GM18520 (cell line): ENCODE measurements at regions not wholly inside any gene's neighbourhood (a gene's known extent, or its start where the extent isn't known, plus 50 kb on each side); places are given as distances from the start of the nearest gene placed in this dataset.

ENCODE experiments used
- ATAC-seq: cut with Tn5 transposase; IDR thresholded peaks from one replicate; pipeline ENCODE4 v1.9.1; 2021; ENCODE audit not compliant: unreplicated experiment

DNA sequence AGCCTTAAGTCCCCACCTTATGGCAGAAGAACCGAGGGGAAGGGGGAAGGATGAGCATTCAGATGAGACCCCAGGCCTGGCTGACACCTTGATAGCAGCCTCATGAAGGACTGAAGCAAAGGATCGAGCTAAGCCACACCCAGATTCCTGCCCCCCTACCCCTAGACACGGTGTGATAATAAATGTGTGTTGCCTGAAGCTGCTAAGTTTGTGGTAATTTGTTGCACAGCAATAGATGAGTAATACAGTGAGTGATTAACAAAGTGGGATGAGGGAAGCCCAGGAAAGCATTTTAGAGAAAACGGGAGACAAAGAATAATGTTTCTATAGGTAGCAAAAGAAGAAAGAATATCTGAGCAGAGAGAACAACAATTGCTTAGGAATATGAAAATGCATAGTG is 404.2 kb downstream of the MID1IP1 start:
- ATAC-seq = no peak

DNA sequence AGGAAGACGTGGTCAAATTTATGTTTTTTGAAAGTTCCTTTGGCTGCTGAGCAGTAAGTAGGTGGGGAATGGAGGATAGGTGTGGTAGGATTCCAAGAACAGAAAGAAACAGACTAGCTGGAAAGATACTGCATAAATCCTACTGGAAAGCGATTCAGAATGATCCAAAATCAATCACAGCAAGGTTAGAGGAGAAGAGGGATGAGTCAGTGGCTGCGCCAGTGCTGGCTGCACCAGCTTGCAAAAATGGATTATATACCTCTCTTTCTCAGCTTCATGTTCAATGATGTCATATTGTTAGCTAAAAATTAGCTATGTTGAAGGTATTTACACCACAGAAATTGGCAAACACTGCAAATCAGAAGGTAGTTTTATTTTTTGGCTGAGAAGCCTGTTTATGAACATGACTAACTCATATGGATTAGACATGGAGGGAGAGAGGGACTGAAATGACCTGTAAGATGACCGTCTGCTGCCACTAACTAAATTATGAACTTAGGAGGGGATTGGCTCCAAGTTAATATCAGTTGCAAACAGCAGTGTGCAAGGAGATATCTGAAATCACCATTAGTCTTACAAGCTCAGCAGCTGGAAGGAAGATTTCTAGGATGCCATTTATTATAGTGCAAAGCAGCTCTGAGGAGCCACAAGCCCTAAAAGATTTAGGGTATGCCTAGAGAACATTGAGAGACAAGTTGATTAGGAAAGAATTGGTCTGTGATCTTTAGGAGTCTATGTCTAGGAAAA is 405.3 kb downstream of the MID1IP1 start:
- ATAC-seq = no peak

DNA sequence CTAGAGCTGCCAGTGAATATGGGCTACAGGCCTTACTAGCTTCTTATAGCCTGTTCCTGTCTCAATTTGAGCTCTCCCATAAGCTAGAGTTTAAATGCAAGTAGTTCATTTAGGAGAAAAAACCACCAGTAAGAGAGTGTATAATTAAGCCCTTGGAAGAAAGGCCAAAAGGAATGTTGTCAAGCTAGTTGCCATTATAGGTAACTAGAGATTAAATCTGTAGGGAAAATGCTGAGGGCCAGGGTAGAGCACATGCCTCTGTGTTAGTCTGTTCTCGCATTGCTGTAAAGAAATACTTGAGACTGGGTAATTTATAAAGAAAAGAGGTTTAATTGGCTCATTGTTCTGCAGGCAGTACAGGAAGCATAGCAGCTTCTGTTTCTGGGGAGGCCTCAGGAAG is 410.2 kb downstream of the MID1IP1 start:
- ATAC-seq = no peak

- no peak for ATAC-seq
Observed at GRCh38 chrX:39212456-39212855, 411.2 kb downstream of the MID1IP1 start.

GRCh38 chrX:39214387-39215126 is 413.3 kb downstream of the MID1IP1 start:
- no peak for ATAC-seq

DNA sequence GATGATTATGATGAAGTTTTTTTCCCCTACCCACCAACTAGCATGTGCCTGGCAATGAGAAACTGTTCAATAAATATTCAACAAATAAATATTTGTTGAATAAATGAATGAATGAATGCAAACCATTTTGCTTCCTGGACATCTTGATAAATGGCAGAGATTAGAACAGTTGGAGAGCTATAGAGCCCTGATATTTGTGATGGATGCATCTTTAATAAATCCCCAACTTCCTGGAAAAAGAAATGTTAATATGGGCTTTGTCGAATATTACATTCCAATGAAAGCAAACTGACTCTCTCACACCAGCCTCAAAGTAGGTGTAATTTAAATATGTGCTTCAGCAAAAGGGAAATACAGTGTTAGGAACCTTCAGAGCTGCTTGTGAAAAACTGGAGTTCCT is 419.7 kb downstream of the MID1IP1 start:
- ATAC-seq = no peak

GRCh38 chrX:39222346-39223113 is 421.3 kb downstream of the MID1IP1 start:
- no peak for ATAC-seq

GRCh38 chrX:39226251-39226650 is 425.0 kb downstream of the MID1IP1 start:
- no peak for ATAC-seq

DNA sequence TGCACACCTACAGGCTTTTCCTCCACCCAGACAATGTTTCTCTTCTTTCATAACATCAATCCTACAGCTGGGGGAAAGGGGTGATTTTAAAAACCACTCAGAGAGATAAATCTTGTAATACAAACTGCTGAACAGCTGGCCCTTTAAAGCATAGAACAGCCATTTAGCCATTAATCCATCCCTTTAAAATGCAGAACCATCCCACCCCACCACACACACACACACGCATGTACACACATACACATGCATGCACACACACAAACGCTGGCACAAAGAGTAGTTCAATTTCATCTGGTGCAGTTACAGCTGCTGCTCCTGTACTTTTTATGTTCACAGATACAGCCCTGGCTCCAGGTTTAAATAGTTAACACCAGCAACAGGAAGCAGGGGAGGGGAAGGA is 426.1 kb downstream of the MID1IP1 start:
- no peak for ATAC-seq

DNA sequence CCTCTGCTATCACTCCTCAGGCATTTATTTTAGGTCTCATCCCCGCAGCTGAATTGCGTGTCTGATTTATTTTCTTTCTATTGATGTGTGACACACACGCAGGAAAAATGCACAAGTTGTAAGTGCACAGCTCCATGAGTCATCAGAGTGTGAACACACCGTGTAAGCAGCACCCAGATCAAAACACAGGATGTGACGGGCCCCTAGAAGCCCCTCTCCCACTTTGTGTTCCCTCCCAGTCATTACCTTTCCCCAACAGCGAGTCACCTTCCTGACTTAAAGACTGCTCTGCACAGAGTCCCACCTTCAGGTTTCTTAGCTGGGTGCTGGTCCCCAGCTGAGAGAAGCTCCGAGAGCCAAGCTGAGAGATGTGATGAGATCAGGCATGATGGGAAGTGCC is 436.7 kb downstream of the MID1IP1 start:
- ATAC-seq = no peak

DNA sequence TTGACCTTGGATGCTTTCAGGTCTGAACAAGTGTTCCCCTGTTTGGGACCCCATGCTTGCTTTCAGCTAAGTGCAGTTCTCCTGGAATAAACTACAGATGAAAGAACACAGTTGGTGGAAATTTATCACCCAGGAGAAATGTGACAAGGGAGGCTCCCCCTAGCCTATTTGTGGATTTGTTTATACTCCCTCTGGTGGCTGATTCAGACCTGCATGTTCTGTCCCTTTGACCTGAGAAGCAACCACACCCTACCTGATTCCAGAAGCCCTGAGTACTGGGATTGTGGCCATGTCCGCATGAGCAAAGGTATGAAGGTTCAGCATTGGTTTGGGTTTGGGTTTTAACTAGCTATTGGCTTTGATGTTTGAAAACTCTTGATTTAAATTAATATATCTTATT is 440.9 kb downstream of the MID1IP1 start:
- no peak for ATAC-seq

DNA sequence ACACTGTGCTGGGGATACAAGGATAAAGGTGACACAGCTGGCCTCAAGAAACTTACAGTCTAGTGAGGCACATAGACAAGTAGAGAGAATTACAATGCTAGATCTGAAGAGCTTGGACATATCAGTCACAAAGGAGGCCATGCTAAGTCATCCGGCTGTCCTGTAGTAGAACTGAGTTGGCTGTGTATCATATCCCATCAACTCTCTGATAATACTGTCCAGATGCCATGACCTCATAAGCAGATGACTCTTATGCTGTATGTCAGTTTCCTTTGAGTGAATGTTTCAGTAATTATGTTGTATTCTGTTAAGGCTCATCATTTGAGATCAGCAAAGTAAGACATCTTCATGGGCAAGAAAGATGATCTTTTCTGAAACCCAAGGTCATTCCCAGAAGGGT is 442.9 kb downstream of the MID1IP1 start:
- ATAC-seq = no peak

GRCh38 chrX:39245024-39245423 is 443.8 kb downstream of the MID1IP1 start:
- no peak for ATAC-seq

DNA sequence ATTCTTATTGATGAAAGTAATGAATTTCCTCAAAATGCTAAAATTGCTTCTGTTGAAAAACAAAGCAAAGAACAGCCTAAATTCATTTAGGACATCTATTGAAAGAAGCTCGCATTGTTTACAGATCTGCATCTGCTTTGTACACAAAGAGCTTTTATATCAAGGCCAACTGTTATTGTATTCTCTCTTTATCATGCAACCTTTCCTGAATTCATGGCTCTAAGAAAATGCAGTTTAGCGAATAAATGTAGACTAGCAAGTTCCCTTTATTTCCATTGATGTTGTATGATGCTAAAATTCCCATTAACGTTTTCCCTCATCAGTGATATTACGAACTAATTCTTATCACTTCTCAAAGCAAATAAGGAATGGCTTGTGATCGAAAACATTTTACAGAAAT is 446.3 kb downstream of the MID1IP1 start:
- ATAC-seq = no peak

DNA sequence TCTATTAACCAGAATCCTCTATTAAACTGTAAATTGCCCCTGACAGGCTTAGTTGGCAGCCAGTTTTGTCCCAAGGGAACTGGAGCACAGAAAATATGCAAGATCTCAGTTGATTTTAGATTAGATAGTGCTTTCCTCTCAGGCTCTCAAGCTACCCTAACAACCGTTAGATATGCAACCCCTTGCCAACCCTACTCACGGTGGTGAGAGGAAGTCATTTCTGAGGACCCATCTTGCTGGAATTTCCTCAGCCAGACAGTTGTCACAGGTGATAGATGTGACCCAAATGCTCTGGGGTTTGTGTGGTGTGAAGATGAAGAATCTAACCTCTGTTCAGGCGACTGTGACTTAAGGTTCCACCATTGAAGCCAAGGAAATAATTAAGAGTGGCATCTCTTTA is 447.1 kb downstream of the MID1IP1 start:
- no peak for ATAC-seq

GRCh38 chrX:39249999-39250398 is 448.7 kb downstream of the MID1IP1 start:
- no peak for ATAC-seq

DNA sequence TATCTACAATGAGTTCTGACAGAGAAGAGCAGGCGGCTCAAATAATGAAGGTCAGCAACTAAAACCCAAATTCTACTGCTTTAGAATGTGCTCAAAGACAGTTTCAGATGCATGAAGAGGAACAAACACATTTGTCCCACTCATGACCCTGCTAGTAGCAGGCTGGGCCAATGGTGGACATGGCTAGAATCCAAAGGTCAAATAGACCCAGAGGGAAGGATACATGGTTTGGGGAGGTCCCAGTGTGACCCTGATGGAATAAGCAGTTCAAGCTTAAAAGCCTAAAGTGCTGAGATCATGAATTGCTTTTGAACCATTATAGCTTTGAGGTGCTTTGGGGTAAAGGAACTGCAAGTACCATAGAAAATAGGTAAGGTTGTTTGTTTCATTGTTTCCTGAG is 450.7 kb downstream of the MID1IP1 start:
- no peak for ATAC-seq

- ATAC-seq = no peak
Observed at GRCh38 chrX:39253551-39253950, 452.3 kb downstream of the MID1IP1 start.

DNA sequence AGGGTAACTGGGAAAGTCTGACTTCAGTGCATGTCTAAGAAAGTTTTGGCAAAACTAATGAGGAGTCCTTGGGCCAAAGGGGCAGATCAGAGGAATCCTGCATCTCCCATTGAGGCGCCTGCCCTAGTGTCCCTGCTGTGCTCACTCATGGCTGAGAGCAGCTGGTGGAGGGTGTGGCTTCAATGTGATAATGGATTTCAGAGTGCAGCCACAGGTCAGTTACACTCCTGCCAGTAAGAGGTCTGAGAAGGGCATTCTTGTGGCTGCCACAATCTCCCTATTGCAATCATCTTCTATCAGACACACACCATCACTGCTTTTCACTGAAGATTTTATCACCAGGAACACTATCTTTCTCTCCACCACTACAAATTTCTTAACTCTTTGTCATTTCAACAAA is 457.1 kb downstream of the MID1IP1 start:
- no peak for ATAC-seq

DNA sequence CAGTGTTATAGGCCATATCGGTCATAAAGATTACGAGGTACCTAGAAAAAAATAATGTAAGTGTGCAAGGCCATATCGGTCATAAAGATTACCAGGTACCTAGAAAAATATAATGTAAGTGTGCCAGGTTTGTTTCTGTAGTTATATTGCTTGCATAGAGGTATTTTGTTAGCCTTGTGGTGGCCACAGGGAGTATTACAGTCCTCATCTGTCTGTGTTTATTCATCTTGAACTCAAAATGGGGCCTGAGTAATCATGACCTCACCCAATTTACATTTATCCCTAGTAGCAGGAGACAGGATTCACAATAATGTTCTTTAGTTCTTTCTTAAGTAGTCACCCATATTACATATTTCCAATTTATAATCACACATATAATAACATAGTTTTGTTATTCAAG is 459.7 kb downstream of the MID1IP1 start:
- no peak for ATAC-seq

- no peak for ATAC-seq
Observed at GRCh38 chrX:39261446-39262147, 460.3 kb downstream of the MID1IP1 start.
